ENCODE measurements at regions not wholly inside any gene's neighbourhood (a gene's known extent, or its start where the extent isn't known, plus 50 kb on each side); places are given as distances from the start of the nearest gene placed in this dataset.

DNA sequence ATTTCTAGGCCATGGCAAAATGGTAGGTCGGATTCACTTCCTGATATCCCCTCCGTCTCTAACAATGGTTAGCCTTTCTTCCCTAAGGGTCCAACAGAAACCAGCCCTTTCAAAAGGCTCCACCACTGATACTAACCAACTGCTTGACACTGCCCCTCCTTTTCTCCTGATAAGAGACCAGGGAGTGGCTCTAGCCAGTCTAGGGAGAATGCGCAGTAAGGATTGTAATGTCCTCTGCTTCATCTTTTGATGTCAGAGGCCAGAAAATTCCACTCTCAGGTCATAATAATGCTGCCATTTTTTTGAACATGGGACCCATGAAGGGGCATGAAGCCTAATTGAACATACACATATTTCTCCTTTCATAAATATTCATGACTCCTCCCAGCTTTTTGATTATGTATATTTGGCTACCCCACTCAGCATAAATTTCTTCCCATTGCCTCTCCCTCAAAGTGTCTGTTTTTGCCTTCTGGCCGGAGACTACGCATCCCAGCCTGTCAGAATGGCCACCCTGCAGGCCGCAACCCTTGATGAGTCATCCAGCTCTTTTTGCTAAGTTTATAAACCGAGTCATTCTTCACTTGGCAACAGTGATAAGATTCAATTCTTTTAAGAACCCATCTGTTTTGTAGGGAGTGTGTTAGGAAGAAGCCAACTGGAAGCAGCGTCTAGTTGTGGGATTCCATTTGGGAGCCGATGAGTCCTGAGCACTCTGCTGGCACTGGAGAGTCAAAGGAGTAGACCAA lies 189.0 kb upstream of the MCTP2 start:
- Histone ChIP-seq H3K27ac (ENCODE audit: low read depth, low read length) (no peak overlapping the region), H3K9me3 (ENCODE audit: control insufficient read depth, low read length) (peaks cover 6% of the 10 kb centered on the region), H3K4me3 (ENCODE audit: low read length) (peak overlapping the region; percentile 44), H3K4me1 (ENCODE audit: control insufficient read depth, insufficient read depth, low read length) (no peaks in the 10 kb centered on the region), H3K9ac (ENCODE audit: extremely low read depth, low read length, poor library complexity, severe bottlenecking) (no peak overlapping the region), H3K36me3 (ENCODE audit: control insufficient read depth, insufficient read depth, low read length) (no peaks in the 10 kb centered on the region), H3K27me3 (ENCODE audit: control insufficient read depth, insufficient read depth, low read length, poor library complexity, severe bottlenecking) (no peaks in the 10 kb centered on the region)
- H3K9me3 Mint-ChIP-seq, result peaks cover 8% of the 10 kb centered on the region
- no peaks in the 10 kb centered on the region for H3K36me3 Mint-ChIP-seq (ENCODE audit: low read depth)
- no peak overlapping the region for H3K27ac Mint-ChIP-seq
- H3K27me3 Mint-ChIP-seq (ENCODE audit: insufficient read depth), result no peaks in the 10 kb centered on the region
- DNase-seq, result no peak
- TF ChIP-seq, protein P1, sequence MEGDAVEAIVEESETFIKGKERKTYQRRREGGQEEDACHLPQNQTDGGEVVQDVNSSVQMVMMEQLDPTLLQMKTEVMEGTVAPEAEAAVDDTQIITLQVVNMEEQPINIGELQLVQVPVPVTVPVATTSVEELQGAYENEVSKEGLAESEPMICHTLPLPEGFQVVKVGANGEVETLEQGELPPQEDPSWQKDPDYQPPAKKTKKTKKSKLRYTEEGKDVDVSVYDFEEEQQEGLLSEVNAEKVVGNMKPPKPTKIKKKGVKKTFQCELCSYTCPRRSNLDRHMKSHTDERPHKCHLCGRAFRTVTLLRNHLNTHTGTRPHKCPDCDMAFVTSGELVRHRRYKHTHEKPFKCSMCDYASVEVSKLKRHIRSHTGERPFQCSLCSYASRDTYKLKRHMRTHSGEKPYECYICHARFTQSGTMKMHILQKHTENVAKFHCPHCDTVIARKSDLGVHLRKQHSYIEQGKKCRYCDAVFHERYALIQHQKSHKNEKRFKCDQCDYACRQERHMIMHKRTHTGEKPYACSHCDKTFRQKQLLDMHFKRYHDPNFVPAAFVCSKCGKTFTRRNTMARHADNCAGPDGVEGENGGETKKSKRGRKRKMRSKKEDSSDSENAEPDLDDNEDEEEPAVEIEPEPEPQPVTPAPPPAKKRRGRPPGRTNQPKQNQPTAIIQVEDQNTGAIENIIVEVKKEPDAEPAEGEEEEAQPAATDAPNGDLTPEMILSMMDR (conservative IDR thresholded peaks at IDR 0.05), result no peak
- WGBS, 2 experiments (ENCODE audit: insufficient coverage in 1 of 2, insufficient read length in 1 of 2), result 85 to 97% methylated on average over 6 to 9 of the region's 9 CpGs
- peaks cover 7% of the 10 kb centered on the region for H3K4me1 Mint-ChIP-seq
- H3K4me3 Mint-ChIP-seq, result no peak overlapping the region

DNA sequence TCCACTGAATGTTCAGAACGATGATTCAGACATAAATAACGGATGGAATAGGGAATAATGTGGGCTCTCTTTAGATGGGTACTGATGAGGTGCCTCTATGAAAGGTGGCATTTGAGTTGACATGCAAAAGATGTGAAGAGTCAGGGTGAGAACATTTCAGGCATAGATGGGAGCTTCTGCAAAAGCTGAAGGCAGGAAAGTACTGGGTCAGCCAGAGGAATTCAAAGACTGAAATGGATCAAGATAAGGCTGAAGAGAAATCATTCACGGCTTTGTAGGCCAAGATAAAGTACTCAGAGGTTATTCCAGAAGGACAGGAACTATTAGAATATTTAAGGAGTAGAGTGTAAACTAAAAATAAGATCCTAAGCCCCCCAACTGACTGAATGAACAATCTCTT lies 189.6 kb upstream of the MCTP2 start:
- H3K4me1 Mint-ChIP-seq, result peaks cover 7% of the 10 kb centered on the region
- H3K27me3 Mint-ChIP-seq (ENCODE audit: insufficient read depth), result no peaks in the 10 kb centered on the region
- Histone ChIP-seq H3K27ac (ENCODE audit: low read depth, low read length) (no peak overlapping the region), H3K9me3 (ENCODE audit: control insufficient read depth, low read length) (peaks cover 6% of the 10 kb centered on the region), H3K36me3 (ENCODE audit: control insufficient read depth, insufficient read depth, low read length) (no peaks in the 10 kb centered on the region), H3K4me1 (ENCODE audit: control insufficient read depth, insufficient read depth, low read length) (no peaks in the 10 kb centered on the region), H3K27me3 (ENCODE audit: control insufficient read depth, insufficient read depth, low read length, poor library complexity, severe bottlenecking) (no peaks in the 10 kb centered on the region), H3K9ac (ENCODE audit: extremely low read depth, low read length, poor library complexity, severe bottlenecking) (no peak overlapping the region), H3K4me3 (ENCODE audit: low read length) (no peak overlapping the region)
- DNase-seq, result no peak
- no peak overlapping the region for H3K4me3 Mint-ChIP-seq
- H3K9me3 Mint-ChIP-seq, result peaks cover 8% of the 10 kb centered on the region
- H3K36me3 Mint-ChIP-seq (ENCODE audit: low read depth), result no peaks in the 10 kb centered on the region
- TF ChIP-seq, protein P1 (conservative IDR thresholded peaks at IDR 0.05), result no peak
- 85 to 100% methylated on average over 3 of the region's 3 CpGs for WGBS, 2 experiments (ENCODE audit: insufficient coverage in 1 of 2, insufficient read length in 1 of 2)
- no peak overlapping the region for H3K27ac Mint-ChIP-seq

DNA sequence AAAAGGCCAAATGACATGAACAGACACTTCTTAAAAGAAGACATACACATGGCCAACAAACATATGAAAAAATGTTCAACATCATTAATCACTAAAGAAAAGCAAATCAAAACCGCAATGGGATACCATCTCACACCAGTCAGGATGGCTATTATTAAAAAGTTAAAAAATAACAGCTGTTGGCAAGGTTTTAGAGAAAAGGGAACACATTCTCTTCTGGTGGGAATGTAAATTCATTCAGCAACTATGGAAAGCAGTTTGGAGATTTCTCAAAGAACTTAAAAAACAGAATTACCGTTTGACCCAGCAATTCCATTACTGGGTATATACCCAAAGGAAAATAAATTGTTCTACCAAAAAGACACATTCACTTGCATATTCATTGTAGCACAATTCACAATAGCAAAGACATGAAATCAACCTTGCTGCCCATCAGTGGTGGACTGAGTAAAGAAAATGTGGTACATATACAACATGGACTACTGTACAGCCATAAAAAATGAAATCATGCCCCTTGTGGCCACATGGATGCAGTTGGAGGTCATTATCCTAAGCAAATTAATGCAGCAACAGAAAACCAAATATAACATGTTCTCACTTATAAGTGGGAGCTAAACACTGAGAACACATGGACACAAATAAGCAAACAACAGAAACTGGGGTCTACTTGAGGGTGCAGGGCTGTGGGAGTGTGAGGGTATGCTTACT lies 190.7 kb upstream of the MCTP2 start:
- TF ChIP-seq, protein P1 (conservative IDR thresholded peaks at IDR 0.05), result peak; percentile 47

More for the DNA sequence above, 190.7 kb upstream of the MCTP2 start:
- Mint-ChIP-seq H3K27ac (no peak overlapping the region), H3K4me1 (peaks cover 7% of the 10 kb centered on the region), H3K36me3 (ENCODE audit: low read depth) (no peaks in the 10 kb centered on the region), H3K9me3 (peaks cover 8% of the 10 kb centered on the region), H3K27me3 (ENCODE audit: insufficient read depth) (no peaks in the 10 kb centered on the region), H3K4me3 (no peak overlapping the region)
- Histone ChIP-seq H3K36me3 (ENCODE audit: control insufficient read depth, insufficient read depth, low read length) (no peaks in the 10 kb centered on the region), H3K9ac (ENCODE audit: extremely low read depth, low read length, poor library complexity, severe bottlenecking) (no peak overlapping the region), H3K9me3 (ENCODE audit: control insufficient read depth, low read length) (peaks cover 6% of the 10 kb centered on the region), H3K4me1 (ENCODE audit: control insufficient read depth, insufficient read depth, low read length) (no peaks in the 10 kb centered on the region), H3K4me3 (ENCODE audit: low read length) (no peak overlapping the region), H3K27me3 (ENCODE audit: control insufficient read depth, insufficient read depth, low read length, poor library complexity, severe bottlenecking) (no peaks in the 10 kb centered on the region), H3K27ac (ENCODE audit: low read depth, low read length) (no peak overlapping the region)
- no peak for DNase-seq
- WGBS, 2 experiments (ENCODE audit: insufficient coverage in 1 of 2, insufficient read length in 1 of 2), result 89 to 100% methylated on average over 1 to 2 of the region's 2 CpGs

Measured in endodermal cell (in vitro differentiated cells).